GM12873 (cell line): ENCODE measurements at regions not wholly inside any gene's neighbourhood (a gene's known extent, or its start where the extent isn't known, plus 50 kb on each side); places are given as distances from the start of the nearest gene placed in this dataset.

Experiments used
- TF ChIP-seq, protein P1 (sequence below): IDR thresholded peaks from 2 replicates; pipeline ENCODE4 v1.5.1; 2012; ENCODE audit warnings: low read depth, mild to moderate bottlenecking, moderate library complexity, low read length, control low read depth; ENCODE audit not compliant: insufficient read depth; ENCODE audit errors: missing control alignments

- TF ChIP-seq, protein P1, sequence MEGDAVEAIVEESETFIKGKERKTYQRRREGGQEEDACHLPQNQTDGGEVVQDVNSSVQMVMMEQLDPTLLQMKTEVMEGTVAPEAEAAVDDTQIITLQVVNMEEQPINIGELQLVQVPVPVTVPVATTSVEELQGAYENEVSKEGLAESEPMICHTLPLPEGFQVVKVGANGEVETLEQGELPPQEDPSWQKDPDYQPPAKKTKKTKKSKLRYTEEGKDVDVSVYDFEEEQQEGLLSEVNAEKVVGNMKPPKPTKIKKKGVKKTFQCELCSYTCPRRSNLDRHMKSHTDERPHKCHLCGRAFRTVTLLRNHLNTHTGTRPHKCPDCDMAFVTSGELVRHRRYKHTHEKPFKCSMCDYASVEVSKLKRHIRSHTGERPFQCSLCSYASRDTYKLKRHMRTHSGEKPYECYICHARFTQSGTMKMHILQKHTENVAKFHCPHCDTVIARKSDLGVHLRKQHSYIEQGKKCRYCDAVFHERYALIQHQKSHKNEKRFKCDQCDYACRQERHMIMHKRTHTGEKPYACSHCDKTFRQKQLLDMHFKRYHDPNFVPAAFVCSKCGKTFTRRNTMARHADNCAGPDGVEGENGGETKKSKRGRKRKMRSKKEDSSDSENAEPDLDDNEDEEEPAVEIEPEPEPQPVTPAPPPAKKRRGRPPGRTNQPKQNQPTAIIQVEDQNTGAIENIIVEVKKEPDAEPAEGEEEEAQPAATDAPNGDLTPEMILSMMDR, result no peak
Observed at GRCh38 chr1:209095627-209096595, 487.6 kb upstream of the CAMK1G start.

- TF ChIP-seq, protein P1, result no peak
Observed at GRCh38 chr1:209100460-209100859, 483.1 kb upstream of the CAMK1G start.

DNA sequence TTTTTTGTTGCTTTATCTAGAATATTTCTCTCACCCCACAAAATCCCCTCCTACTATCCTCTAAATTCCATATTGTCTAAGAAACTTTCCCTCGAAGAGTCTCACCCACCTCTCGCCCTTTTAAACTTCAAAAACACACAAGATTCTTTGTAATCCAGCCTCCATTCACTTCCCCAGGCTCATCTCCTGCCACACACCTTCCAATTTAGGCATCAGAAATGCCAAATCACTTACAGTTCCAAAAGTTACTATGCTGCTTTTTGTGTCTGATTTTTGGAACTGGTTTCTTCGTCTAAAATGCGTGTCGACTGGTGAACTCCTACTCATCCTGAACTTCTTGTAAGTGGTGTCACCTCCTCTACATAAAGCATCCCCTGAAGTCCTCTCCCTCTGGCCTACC, 482.4 kb upstream of the CAMK1G start:
- TF ChIP-seq, protein P1, result no peak

- TF ChIP-seq, protein P1, result no peak
Observed at GRCh38 chr1:209102120-209102519, 481.4 kb upstream of the CAMK1G start.

GRCh38 chr1:209102531-209102930, 481.0 kb upstream of the CAMK1G start:
- TF ChIP-seq, protein P1, result no peak

- TF ChIP-seq, protein P1, result no peak
Observed at GRCh38 chr1:209103092-209103491, 480.4 kb upstream of the CAMK1G start.

DNA sequence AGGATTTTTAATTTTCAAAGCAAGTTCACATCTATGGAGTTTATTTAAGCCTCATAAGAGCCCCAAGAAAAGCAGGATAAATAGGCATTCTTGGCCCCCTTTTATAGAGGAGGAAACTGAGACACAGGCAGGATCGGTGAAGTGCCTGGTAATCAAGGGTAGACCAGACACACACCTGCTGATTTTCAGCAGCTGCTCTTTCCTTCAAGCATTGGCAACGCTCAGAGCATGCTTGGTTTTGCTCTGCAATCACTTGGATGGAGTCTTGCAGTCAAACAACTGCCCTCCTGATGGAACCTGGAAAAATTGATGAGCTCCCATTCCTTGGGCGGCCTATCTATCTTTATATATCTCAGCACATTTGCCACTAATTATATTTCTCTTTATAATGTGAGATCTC, 478.9 kb upstream of the CAMK1G start:
- TF ChIP-seq, protein P1, result no peak
